GM03348 (cell line): ENCODE measurements at regions not wholly inside any gene's neighbourhood (a gene's known extent, or its start where the extent isn't known, plus 50 kb on each side); places are given as distances from the start of the nearest gene placed in this dataset.
"Not testable (repeated sequence)": the region's sequence is repeated elsewhere in the genome, so short reads cannot be mapped to it uniquely, and the experiment has no call there.

Experiments used
- DNase-seq: peaks from one replicate; pipeline ENCODE4 v3.0.0; 2012; ENCODE audit warnings: low spot score

GRCh38 chr5:17400724-17401469 is 97.1 kb upstream of the TAF11L2 start:
- no peak for DNase-seq

GRCh38 chr5:17401470-17402288 is 96.4 kb upstream of the TAF11L2 start:
- no peak for DNase-seq

- no peak for DNase-seq
Observed at GRCh38 chr5:17402289-17403121, 95.5 kb upstream of the TAF11L2 start.

- DNase-seq: no peak
Observed at GRCh38 chr5:17403695-17404490, 94.1 kb upstream of the TAF11L2 start.

GRCh38 chr5:17405976-17406375 is 92.1 kb upstream of the TAF11L2 start:
- DNase-seq: no peak

GRCh38 chr5:17406423-17406838 is 91.6 kb upstream of the TAF11L2 start:
- DNase-seq: no peak

GRCh38 chr5:17411436-17412402 is 86.3 kb upstream of the TAF11L2 start:
- no peak for DNase-seq

- DNase-seq: no peak
Observed at GRCh38 chr5:17412760-17413671, 85.0 kb upstream of the TAF11L2 start.

GRCh38 chr5:17413691-17414090 is 84.3 kb upstream of the TAF11L2 start:
- DNase-seq: no peak

GRCh38 chr5:17415321-17415758 is 82.7 kb upstream of the TAF11L2 start:
- DNase-seq: no peak

- DNase-seq: not testable (repeated sequence)
Observed at GRCh38 chr5:17416374-17416773, 81.7 kb upstream of the TAF11L2 start.

- no peak for DNase-seq
Observed at GRCh38 chr5:17424674-17425073, 73.4 kb upstream of the TAF11L2 start.

- no peak for DNase-seq
Observed at GRCh38 chr5:17425385-17426070, 72.5 kb upstream of the TAF11L2 start.

- DNase-seq: no peak
Observed at GRCh38 chr5:17426104-17426749, 71.8 kb upstream of the TAF11L2 start.

GRCh38 chr5:17428176-17428800 is 69.7 kb upstream of the TAF11L2 start:
- no peak for DNase-seq

GRCh38 chr5:17429353-17429752 is 68.7 kb upstream of the TAF11L2 start:
- DNase-seq: no peak

- DNase-seq: no peak
Observed at GRCh38 chr5:17430241-17430640, 67.8 kb upstream of the TAF11L2 start.
